AG04450 (cell line): ENCODE measurements at regions not wholly inside any gene's neighbourhood (a gene's known extent, or its start where the extent isn't known, plus 50 kb on each side); places are given as distances from the start of the nearest gene placed in this dataset.

Experiments used
- CTCF ChIA-PET: fragments of 300-600, 350-600 bp; formaldehyde crosslinking; extraction: SDS; loops from one replicate; lab custom pipeline; 2022; ENCODE audit warnings: antibody characterized with exemption, inconsistent platforms; lab: Charles Lee
- POLR2A ChIA-PET: fragments of 350-600 bp; formaldehyde crosslinking; extraction: SDS; loops from one replicate; lab custom pipeline; 2021; ENCODE audit warnings: antibody characterized with exemption, inconsistent platforms; lab: Yijun Ruan, JAX
- DNase-seq: peaks from one replicate; pipeline ENCODE4 v3.0.0-alpha.2; 2011; ENCODE audit warnings: low read depth, low spot score
- H3K27ac ChIP-seq: one replicate; pipeline ENCODE4 v1.5.1; 2012; ENCODE audit warnings: low read depth, low read length, control low read depth
- H3K27me3 ChIP-seq: one replicate; pipeline ENCODE4 v1.6.0; 2012; ENCODE audit warnings: low read length; ENCODE audit not compliant: control insufficient read depth, insufficient read depth
- H3K4me3 ChIP-seq: 2 replicates; pipeline ENCODE4 v1.5.1; 2011; ENCODE audit warnings: mild to moderate bottlenecking, low read depth, low read length, control low read depth
- H3K9me3 ChIP-seq: 2 replicates; pipeline ENCODE4 v1.5.1; 2012; ENCODE audit warnings: low read length; ENCODE audit not compliant: control insufficient read depth, insufficient read depth
- TF ChIP-seq, protein P1 (sequence below): IDR thresholded peaks from 2 replicates; pipeline ENCODE4 v1.5.1; 2011; ENCODE audit warnings: low read depth, low read length, control low read depth, inconsistent platforms

DNA sequence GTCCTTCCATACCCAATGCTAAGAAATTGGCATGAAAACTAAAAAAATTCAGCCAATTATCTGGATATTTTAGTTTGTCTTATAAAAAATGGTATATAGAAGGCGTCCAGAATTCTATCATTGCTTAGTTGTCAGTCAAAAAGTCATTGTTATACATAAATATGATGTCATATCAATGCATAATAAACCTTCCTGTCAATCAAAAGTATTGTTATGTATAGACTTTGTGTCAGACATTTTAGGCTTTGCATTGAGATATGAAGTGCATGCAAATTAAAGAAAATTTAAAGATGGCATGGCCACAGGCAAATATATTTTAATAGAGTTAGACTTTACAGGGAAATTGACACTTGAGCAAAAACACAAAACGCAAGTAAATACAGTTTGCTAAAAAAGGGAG, 173.4 kb upstream of the FANCL start:
- CTCF ChIA-PET: no interaction called here
- no peak overlapping the region for H3K27ac ChIP-seq
- POLR2A ChIA-PET: no interaction called here
- no peaks in the 10 kb centered on the region for H3K27me3 ChIP-seq
- no peak overlapping the region for H3K4me3 ChIP-seq
- no peak for DNase-seq
- no peaks in the 10 kb centered on the region for H3K9me3 ChIP-seq
- TF ChIP-seq, protein P1, sequence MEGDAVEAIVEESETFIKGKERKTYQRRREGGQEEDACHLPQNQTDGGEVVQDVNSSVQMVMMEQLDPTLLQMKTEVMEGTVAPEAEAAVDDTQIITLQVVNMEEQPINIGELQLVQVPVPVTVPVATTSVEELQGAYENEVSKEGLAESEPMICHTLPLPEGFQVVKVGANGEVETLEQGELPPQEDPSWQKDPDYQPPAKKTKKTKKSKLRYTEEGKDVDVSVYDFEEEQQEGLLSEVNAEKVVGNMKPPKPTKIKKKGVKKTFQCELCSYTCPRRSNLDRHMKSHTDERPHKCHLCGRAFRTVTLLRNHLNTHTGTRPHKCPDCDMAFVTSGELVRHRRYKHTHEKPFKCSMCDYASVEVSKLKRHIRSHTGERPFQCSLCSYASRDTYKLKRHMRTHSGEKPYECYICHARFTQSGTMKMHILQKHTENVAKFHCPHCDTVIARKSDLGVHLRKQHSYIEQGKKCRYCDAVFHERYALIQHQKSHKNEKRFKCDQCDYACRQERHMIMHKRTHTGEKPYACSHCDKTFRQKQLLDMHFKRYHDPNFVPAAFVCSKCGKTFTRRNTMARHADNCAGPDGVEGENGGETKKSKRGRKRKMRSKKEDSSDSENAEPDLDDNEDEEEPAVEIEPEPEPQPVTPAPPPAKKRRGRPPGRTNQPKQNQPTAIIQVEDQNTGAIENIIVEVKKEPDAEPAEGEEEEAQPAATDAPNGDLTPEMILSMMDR: no peak

DNA sequence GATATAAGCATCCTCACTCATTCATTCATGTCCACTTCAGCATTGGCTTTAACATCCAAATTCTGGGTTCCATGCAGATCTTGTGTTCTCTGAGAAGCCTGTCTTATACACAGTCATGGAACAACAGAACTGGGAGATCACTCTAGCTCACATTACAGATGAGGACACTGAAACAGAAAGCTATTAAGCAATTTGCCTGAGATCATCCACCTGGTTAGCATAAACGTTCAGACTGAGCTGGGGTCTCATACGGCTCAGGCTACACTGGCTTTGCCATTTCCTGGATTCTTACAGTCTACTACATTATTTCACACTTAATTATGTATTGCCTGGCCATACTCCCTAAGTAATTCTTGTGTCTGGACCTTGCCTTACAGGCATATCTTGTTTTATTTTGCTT, 169.4 kb upstream of the FANCL start:
- ChIA-PET CTCF (interaction anchor here (1.0 kb wide), 1 partner anchor 10 kb away, joined by 3 read pairs; no protein-coding TSS in a partner anchor), POLR2A (no interaction called here)

DNA sequence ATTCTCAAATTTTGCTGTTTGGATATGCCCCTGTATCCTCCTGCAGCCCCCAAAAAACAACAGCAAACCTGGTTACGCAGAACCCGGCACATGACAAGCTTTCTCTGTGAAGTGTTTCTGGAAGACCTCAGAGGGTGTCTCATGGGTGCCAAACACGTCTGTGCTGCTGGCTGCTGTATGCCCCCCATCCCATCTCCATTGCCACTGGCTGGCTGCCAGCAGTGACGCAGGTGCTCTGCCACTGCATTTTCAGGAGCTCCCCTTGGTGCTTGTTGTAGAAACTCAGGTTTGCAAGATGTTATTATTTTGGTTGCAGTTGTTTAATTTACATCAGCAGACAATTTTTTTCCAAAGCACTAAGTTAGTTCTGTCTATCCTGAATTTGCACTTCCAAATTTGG, 166.4 kb upstream of the FANCL start:
- no peak overlapping the region for H3K27ac ChIP-seq
- no peaks in the 10 kb centered on the region for H3K9me3 ChIP-seq
- TF ChIP-seq, protein P1: no peak
- no peak for DNase-seq
- CTCF ChIA-PET: no interaction called here
- H3K27me3 ChIP-seq: no peaks in the 10 kb centered on the region
- POLR2A ChIA-PET: no interaction called here
- no peak overlapping the region for H3K4me3 ChIP-seq

More for the DNA sequence above, 169.4 kb upstream of the FANCL start:
- DNase-seq: no peak
- Histone ChIP-seq H3K9me3 (no peaks in the 10 kb centered on the region), H3K27ac (no peak overlapping the region), H3K4me3 (no peak overlapping the region), H3K27me3 (no peaks in the 10 kb centered on the region)
- TF ChIP-seq, protein P1: no peak

DNA sequence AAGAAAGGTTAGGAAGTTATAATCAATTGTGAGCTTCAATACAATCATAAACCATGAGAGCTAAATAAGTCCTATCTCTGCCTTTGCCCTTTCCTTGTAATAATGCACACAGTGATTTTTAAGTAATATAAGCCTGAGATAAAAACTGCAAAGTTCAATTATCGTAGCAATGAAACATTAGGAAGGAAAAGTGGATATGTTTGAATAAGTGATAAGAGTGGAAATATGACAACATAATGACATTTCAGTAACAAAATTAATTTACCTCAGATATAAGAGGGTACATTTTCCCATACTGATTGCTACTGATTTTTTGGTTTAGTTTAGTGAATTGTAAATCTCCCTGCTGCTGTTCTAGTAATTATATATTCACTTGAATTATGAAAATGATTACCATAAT, 164.2 kb upstream of the FANCL start:
- Histone ChIP-seq H3K27me3 (no peaks in the 10 kb centered on the region), H3K27ac (no peak overlapping the region), H3K9me3 (no peaks in the 10 kb centered on the region), H3K4me3 (no peak overlapping the region)
- TF ChIP-seq, protein P1: no peak
- CTCF ChIA-PET: no interaction called here
- no peak for DNase-seq
- POLR2A ChIA-PET: no interaction called here

DNA sequence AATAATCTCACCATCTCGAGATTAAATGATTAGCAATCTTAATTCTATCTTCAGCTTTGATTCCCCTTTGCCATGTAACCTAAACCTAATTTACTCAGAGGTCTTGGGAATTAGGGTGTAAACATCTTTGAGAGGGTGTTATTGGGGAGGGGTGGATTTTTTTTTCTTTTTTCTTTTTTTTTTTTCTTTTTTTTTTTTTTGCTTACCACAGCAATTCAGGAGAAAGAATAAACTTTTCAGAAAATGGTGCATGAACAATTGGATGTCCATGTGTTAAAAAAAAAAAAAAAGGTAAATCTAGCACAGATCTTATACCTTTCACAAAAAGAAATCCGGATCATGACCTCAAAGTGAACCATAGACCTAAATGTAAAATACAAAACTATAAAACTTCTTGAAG, 160.8 kb upstream of the FANCL start:
- no peak overlapping the region for H3K4me3 ChIP-seq
- ChIA-PET CTCF (no interaction called here), POLR2A (no interaction called here)
- no peak for DNase-seq
- no peak overlapping the region for H3K27ac ChIP-seq
- H3K9me3 ChIP-seq: no peaks in the 10 kb centered on the region
- no peaks in the 10 kb centered on the region for H3K27me3 ChIP-seq
- TF ChIP-seq, protein P1: no peak
